NCI-H2171 (cell line): ENCODE measurements at regions not wholly inside any gene's neighbourhood (a gene's known extent, or its start where the extent isn't known, plus 50 kb on each side); places are given as distances from the start of the nearest gene placed in this dataset.
"Not testable (repeated sequence)": the region's sequence is repeated elsewhere in the genome, so short reads cannot be mapped to it uniquely, and the experiment has no call there.

Experiments used
- DNase-seq: peaks from one replicate; lab custom pipeline; 2025; lab: John Stamatoyannopoulos, UW

DNA sequence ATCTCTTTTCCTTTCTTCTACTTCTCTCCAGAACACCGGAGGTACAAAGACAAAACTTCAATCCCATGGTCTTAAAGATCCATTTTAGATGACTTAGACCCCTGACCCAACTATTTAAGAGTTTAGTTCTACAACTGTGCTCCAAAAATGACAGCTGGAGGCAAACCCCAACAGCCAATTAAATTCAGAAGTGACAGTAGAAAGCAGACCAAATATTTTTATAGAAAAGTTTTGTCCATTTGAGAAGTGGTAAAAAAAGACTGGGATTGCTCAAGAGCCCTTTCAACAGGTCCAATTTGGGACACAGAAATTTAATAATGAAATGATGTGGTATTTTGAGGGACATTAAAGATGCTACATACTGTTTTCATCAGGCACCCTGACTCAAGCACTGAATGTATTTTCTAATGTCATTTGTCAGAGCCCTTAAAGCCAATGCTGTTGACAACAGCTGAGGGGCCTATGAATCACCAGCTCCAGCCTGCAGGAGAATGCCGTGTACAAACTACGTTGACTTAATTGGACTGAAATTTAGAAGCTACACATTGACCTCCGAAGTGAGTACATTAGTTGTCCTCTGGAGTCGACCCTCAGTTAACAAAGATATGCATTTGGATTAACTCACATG, 147.5 kb upstream of the PIK3R1 start:
- no peak for DNase-seq

DNA sequence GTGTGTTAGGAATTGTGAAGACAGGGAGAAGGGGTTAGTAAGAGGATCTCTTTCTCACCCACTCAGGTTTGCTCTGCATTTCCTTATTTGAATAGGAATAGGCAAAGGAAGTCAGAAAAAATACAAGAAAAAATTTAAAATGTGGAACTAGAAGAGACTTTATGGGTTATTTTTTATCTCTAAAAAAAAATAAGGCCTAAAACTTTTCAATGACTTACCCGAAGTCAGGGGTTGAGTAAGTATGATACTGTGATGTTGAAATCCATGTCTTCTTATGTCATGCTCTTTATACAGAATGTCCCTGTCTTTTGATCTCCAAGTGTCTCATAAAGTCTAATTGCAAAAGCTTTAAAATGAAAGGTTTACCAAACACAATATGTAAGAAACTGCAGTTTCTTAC, 148.3 kb upstream of the PIK3R1 start:
- DNase-seq: no peak

DNA sequence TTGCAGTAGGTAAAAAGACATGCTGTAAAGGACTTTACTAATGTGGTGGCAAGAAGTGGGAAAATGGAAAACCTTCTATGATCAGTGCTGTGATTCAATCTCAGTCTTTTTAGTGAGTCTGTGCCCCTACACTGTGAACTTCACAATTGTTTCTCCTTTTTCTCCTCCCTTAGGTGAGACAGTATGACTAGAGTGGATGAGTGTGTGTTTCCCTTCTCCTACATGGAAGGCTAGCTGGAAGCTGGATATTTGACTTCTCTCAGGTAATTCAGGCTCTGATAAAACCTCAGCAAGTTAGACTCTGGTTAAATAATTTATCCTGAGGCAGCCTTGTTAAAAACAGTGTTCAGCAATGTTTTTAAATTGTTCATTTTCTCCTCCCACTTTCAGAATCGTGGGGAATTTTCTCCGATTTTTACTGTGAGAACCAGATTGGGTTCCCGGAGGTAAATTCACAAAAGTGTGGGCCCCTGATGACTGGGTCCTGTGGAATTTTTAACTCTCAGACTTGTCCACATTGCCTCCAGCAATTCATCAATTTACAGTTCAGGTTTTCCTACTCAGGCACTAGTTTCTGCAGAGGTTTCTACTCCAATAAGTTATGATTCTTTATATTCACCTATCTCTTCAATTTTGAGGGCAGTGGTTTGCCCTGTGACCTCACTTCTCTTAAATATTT, 149.1 kb upstream of the PIK3R1 start:
- no peak for DNase-seq

DNA sequence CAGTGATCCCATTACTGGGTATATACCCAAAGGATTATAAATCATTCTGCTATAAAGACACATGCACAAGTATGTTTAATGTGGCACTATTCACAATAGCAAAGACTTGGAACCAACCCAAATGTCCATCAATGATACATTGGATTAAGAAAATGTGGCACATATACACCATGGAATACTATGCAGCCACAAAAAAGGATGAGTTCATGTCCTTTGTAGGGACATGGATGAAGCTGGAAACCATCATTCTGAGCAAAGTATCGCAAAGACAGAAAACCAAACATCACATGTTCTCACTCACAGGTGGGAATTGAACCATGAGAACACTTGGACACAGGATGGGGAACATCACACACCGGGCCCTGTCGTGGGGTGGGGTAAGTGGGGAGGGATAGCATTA, 150.2 kb upstream of the PIK3R1 start:
- not testable (repeated sequence) for DNase-seq

DNA sequence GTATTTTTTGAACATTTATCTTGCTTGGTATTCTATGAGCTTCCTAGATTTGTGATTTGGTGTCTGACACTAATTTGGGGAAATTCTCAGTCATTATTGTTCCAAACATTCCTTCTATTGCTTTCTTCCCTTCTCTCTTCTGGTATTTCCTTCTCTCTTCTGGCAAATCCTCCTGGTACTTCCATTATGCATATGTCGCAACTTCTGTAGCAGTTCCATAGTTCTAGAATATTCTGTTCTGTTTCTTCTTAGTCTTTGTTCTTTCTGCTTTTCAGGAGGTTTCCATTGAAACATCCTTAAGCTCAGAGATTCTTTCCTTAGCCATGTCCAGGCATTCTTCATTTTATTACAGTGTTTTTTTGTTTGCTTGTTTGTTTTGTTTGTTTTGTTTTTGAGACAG, 155.2 kb upstream of the PIK3R1 start:
- no peak for DNase-seq

DNA sequence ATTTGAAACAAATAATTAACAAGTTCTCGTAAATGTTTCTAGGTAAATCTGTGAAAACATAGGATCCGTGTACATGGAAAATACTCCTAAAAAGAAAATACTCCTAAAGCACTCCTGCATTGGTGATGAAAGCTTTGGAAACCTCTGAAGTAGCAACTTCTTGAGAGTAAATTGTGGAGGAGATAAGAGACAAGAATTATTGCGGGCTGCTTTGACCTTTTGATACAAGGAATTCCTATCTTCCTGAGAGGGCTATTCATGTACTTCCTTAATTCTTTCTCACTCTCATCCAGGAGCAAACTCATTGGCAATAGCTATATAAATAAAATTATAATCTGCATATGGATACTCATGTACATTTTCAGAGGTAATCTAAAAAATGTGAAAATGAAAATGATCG, 158.4 kb upstream of the PIK3R1 start:
- DNase-seq: no peak

DNA sequence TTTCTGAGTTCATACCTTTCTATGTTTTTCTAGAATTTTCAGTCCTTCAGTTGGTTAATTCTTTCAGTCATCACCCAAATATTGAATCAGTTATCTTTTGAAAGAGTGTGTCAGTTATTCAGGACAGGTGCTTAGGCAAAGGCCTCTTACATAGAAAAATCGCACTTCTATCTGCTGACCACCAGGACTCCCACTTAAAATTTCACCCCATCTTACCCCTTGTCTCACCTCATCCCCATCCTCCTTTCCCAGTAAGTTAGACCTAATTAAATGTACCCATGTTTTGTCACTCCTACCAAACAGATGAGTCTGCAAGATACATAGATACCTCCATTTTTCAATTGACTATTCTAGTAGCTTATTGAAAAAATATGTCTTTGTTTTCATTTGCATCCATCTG, 159.9 kb upstream of the PIK3R1 start:
- DNase-seq: no peak

DNA sequence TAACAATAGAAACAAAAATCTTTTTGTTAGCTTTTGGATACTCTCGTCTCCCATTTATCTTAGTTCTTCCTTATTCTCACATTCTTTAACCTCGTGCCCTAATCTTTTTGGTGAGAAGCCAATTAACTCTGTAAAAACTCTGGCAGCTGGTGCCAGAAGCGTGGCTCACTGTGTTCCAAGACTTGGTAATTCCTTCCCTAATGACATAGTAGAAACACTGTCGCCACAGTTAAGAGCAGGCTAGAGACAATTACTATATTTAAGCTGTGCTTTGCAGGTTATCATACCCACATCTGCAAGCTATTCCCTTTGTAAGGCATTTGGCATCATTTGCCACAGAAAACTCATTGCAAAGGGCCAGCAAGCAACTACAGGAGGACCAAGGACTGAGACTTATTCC, 160.9 kb upstream of the PIK3R1 start:
- no peak for DNase-seq

DNA sequence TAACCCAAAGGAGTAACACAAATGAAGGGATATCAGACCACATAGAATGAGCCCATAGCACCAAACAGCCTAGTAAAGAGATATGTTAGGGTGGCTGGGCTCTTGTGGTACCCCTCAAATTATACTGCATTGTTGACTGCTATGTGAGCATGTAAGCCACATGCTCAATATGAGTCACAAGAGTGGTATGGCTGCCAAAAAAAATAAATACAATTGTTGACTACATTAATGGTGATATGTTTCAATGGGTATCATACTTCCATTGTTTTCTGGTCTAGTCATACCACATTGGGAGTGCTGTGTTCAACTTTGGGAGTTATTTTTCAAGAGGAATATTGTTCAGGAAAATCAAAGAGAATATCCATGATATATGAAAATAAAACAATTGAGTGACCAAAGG, 162.4 kb upstream of the PIK3R1 start:
- no peak for DNase-seq

DNA sequence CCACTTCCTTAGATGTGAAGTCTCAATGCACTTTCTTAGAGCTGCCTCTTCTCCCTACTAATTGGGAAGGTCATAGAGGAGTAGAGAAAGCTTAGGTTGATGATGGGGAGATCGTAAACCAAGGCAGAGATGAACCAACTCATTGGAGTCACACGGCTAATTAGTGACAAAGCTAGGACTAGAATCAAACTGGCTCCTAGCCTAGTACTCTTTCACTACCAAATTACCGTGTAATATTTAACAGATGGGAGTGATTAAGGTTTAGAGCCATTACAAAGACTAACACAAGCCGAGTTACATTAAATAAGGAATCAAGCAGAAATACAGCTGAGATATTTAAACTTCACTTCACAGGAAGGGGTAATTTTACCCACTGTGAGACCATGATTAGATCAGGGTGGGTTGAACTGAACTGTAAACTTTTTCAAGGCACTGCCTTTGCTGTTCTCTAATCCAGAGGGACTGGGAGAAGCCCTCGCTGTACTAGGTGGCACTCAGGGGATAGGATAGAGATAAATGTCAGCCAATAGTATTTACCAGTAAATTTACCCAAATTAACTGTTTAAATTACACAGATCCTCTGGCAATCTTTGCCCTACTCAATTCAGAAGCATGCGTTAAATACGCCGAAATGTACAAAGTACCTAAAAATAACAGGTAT, 166.4 kb upstream of the PIK3R1 start:
- no peak for DNase-seq

DNA sequence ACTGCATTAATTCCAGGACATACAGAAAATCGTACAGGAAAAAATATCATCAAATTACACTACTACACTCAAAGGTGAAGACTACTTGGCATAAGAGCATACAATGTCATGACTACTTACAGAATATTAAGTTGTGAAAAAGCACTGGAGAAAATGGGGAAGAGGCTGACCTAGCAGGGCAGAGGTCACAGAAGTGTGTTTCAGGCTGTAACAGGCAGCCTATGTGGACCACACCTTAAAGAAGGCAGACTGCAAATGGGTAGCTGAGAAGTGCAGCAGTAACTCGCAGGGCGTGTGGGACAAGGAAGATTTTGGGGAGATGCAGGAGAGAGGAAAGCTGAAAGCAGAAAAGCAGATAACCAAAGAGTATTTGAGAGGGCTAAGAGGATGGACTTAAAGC, 167.0 kb upstream of the PIK3R1 start:
- DNase-seq: no peak

DNA sequence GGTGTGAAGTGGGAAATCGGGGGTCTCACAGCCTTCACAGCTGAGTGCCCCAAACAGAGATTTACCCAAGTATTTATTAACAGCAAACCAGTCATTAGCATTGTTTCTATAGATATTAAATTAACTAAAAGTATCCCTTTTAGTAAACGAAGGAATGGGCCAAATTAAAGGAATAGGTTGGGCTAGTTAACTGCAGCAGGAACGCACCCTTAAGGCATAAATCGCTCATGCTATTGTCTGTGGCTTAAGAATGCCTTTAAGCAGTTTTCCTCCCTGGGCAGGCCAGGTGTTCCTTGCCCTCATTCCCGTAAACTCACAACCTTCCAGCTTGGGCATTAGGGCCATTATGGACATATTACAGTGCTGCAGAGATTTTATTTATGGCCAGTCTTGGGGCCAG, 167.5 kb upstream of the PIK3R1 start:
- DNase-seq: not testable (repeated sequence)

DNA sequence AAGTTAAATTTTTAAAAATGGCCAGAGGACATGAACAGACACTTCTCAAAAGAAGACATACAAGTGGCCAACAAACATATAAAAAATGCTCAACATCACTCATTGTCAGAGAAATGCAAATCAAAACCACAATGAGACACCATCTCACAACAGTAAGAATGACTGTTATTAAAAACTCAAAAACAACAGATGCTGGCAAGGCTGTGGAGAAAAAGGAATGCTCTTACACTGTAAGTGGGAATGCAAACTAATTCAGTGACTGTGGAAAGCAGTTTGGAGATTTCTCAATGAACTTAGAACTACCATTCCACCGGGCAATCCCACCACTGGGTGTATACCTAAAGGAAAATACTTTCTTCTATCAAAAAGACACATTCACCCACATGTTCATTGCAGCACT, 168.5 kb upstream of the PIK3R1 start:
- no peak for DNase-seq

DNA sequence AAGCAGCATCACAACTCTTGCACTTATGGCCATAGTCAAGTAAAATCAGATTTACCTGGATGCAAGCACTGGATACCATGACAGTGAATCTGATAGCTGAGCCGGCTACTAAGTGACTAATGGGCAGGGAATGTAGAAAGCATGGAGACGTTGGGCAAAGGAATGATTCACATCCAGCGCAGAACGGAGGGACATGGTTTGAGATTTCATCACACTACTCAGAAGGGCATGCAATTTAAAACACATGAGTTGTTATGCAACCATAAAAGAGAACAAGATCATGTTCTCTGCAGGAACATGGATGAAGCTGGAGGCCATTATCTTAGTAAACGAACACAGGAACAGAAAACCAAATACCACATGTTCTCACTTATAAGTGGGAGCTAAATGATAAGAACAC, 169.1 kb upstream of the PIK3R1 start:
- no peak for DNase-seq

DNA sequence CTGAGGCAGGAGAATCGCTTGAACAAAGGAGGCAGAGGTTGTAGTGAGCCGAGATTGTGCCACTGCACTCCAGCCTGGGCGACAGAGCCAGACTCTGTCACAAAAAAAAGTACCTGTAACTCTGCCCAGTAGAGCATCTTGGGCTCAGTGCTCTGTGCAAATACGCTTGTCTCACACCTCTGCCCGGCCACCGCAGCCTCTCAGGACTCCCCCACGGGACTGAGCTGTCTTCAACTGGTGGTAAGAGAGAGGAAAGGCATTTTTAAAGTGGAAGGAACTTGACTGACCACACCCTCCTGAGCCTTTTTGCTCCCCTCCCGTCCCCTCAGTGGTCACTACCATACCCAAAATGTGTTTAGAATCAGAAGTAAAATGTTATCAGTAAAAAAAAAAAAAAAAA, 174.3 kb upstream of the PIK3R1 start:
- DNase-seq: no peak

DNA sequence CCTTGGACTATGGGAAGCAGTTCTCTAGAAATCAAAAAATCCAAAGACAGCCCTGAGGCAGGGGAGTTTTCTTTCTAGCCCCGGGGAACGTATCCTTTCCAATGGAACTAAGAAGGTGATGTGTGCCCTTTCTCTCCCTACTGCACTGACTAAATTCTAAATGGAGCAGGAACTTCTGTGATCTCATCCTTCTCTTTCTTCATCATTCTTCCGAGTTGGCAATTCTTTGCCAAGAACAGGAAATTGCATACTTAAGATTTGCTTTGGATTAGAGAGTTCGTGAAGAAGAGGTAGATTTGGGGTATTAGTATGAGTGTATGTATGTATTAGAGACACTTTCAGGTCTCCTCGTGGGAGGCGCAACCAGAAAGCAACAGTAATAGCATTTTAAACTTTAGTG, 178.0 kb upstream of the PIK3R1 start:
- no peak for DNase-seq

DNA sequence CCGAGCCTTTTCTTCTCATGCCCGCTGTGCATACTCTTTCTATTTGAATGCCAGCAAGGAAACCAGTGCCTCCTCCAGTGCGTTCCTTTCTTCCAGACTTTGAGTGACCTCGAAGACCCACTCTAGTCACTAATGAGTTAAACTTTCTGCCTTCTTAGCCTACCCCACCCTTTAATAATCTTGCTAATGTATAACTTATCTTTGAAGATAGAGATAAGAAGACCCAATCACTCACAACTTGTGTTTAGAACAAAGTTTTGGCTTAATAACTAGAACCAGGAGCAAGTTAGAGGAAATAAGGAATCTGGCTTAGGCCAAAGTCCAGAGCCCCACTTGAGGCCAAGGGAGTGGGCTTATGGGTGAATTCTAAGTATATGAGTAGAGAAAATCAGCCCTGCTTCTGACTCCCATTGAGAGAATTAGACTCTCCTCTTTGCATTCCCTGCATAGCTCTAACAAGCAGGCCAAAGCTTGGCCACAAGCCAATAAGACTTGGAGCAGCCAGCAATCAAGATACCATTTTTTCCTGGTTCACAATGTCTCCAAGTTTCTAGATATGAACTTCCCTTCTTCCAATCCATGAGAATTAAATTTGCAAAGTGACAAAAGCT, 181.5 kb upstream of the PIK3R1 start:
- DNase-seq: no peak

DNA sequence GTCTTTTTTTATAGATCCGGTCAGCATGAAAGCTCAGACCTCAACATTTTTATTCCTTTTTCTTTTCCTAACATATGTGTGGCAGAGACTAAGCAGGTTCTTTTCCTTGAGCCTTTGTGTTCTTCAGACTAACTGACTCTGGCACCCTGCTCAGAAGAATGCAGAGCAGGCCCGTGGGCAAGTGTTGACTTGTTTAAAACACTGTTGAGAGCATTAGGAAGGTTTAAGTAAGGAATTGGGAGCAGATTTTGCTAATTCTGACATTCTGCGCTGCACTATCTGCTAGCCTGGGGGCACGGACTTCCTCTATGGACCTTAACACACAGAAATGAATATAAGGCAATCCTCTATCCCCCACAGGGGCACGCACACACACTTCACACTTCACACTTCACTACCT, 182.5 kb upstream of the PIK3R1 start:
- no peak for DNase-seq

DNA sequence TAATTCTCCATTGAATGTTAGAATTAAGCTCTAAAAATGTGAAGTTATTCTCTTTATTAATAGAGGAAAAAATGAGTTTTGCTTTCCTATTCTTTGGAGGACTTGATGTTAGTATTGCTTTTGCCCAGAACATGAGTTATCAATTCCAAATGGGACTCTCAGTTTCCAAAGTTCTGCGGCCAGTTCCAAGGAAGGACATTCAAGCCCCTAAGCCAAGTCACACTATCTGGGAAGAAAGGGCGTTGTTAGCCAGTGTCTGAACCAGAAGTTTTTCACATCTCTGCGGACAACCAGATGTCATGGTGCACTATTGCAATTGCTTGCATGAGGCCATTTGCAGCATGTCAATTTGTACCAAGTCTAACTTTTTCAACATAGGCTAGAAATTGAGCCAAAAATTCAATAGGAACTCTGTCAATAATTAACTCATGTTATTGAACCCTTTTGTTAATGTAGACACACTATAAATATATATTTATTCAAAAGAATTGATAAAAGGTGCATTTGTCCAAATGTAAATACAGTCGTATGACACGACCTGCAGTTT, 183.3 kb upstream of the PIK3R1 start:
- DNase-seq: no peak

DNA sequence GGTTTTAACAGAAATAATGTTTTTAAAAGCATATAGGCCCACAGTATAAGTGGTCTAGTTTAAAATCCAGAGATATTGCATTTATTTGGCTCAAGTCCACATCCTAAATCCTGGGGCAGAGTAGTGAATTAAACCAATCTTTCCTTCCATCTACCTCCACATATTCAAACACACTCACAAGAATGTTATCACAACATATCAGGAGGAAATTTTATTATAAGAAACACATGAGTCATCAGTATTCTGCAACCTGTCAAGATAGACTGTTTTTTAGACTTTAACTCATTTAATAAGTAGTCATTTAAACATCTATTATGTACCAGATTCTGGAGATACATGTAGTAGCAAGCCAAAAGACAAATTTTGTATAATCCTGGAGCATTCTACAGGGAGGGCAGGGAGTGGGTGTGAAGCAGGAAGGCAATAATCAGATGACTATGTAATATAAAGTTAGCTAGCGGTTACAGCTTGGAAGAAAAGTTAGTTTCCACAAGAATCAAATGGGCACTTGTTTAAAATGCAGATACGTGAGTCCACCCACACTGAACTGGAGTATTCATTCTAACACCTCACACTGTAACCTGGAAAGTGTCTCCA, 187.3 kb upstream of the PIK3R1 start:
- no peak for DNase-seq

DNA sequence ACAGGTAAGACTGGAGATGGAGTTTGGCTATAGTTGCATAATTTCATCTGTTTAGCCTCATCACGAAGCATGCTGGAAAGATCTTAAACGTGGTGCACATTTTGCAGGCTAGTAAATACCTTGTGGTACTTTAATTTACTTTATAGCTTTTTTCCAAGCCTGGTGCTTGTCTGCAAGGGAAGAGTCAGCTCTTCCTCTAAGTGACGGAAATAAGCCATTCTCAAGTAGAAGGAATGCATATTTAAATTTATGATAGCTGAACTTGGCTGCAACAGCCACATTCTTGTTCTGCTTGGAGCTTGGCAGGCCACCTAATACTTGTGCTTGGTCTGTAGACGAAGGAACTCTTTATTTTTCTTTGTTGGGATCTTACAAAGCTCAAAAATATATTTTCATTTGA, 188.0 kb upstream of the PIK3R1 start:
- DNase-seq: no peak

DNA sequence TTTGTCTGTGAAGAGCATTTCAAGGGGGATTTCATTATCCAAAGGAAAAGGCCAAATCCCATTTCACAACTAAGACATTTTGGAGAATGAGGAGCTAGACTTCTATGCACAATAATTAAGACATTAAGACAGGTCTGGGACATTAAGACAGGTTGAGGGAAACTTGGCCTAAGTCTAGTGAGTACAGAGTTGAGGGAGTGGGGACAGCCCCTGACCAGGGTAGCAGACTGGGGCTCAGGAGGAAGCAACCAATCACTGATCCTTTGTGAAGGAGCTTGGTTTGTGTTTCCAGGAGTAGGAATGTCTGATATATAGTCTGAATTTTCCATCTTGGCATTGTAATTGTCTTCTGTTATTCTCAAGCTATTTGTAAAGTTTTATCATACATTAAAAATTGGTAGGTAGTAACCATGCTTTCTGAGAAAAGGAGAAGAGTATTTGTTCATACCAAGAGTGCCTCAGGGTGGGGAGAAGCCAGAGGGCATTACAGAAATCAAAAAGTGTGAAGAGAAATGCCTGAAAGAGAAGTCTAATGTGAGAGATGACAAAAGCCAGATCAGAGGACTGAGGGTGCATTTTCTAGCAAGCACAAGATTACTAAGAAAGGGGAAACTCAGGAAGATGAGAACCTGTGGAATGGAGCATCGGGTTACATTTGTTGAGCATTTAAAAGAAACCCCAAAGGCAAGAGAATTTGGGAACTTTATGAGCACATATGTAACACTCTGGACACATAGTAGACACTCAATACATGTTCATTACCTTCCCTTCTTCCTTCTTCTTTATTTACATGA, 189.3 kb upstream of the PIK3R1 start:
- no peak for DNase-seq
